HG02678 (cell line): ENCODE measurements at regions not wholly inside any gene's neighbourhood (a gene's known extent, or its start where the extent isn't known, plus 50 kb on each side); places are given as distances from the start of the nearest gene placed in this dataset.

Experiments
- ATAC-seq: cut with Tn5 transposase; IDR thresholded peaks from one replicate; pipeline ENCODE4 v1.9.1; 2021; ENCODE audit warnings: mild to moderate bottlenecking, moderate library complexity; ENCODE audit not compliant: unreplicated experiment

DNA sequence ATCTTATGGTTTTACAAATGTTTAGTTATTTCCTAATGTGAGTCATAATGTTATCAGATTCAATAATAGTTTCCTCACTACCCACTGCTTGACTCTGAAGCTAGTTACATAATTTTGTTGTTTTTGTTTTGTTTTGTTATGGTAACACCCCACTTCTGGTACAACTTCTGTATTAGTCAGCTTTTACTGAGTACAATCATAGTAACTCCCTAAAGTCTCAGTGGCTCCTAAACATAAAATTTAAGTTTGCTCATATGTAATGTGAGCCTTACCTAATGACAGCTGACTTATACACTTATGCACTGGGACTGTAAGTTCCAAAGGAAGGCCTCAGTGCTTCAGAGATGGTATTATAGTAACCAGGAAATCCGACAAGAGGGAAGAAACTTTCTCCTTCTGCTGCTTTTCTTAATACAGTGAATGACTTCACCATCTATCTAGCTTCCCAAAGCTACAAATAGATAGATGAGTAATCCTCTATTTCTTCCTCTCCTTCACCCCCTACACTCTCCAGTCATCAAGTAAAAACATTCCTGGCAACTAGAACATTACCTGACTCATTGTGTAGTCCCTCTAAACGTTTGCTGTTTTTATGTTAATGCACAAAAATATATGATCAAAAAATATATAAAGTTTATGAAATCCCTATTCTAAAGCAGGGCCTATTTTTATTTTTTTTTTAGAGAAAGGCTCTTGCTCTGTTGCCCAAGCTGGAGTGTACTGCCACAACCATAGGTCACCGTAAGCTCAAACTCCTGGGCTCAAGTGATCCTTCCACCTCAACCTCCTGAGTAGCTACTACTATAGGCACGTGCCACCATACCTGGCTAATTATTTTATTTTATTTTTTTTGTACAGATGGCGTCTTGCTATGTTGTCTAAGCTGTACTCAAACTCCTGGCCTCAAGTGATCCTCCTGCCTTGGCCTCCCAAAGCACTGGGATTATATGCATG, 563.0 kb downstream of the SOX6 start:
- no peak for ATAC-seq

DNA sequence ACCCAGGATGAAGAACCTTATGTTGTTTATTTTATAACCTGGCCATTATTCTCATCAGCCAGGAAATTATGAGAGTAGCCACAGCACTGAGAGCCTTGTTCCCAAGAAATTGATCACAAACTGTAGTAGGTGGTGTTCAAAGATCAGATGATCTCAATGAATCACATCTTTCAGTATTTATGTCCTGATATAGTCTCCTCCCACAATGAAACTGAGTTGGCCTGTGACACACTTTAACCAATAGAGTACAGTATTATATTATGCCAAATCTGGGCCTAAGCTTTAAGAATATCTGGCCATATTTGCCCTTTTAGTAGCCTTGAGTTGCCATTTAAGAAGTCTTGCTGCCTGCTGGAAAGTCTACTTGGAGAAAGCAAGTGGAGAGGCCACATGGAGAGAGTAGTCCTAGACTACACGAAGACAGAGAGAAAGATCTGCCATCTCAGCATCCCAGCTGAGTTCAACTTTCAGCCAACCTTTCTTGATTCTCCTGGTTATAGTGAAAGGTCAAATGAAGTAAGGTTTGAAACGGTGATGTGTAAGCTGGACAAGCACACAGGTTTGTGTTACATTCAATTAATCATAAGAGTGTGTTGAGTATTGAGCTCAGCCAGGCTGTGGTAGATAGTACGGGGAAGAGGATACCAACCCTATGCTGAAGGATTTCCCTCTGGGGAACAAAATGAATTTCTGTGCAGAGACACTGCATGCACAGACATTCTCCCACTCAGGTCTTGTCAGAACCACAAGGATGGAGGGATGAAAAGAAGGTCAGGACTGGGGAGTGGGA, 561.8 kb downstream of the SOX6 start:
- no peak for ATAC-seq

- no peak for ATAC-seq
Measured at GRCh38 chr11:15795378-15795777, 561.0 kb downstream of the SOX6 start.

DNA sequence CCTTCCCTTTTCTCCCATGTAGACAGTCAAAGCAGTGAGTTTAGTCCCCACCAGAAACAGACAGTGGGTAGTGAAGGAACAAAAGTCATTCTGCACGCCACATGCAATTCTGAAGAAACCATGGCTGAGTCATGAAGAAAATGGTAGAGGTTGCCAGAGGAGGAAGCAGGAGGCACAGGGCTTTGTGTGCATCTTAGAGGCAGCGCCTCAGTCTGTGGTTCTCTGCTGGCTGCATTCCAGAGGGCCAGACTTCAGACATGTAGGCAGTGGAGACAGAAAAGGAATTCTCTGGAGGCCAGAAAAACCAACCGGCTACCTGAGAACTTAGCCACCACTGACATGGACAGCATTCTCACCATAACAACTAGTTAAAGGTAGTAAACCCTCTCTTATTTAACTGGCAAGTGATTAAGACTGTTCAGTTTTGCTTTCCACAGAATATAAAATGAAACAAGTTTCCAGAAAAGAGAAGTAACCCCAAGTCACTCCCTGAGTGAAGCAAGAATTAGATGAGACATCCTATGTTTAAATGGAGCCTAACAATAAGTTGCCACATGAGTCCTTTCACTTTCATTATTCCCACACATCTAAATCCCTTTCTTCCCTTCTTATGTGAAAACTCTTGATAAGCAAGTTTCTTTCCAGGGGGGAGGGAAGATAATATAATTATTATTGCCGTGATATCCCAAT, 556.1 kb downstream of the SOX6 start:
- ATAC-seq = no peak

DNA sequence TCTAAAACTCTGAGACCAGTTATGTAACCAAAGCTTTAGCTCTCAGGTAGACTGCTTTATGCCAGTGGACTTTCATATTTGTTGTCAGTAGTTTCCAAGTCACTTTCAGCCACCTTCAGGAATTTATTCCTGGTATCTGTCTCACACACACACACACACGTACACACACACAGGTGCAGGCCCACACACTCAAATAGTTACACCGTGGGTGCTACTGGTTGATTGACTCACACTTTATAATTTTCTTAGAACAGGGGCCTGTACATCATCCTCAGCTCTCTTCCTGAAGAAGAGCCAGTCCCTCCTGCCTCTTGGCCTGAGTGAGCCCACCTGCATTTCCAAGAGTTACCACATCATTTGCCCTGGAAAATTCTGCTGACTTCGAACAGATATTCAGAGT, 555.2 kb downstream of the SOX6 start:
- ATAC-seq = no peak

DNA sequence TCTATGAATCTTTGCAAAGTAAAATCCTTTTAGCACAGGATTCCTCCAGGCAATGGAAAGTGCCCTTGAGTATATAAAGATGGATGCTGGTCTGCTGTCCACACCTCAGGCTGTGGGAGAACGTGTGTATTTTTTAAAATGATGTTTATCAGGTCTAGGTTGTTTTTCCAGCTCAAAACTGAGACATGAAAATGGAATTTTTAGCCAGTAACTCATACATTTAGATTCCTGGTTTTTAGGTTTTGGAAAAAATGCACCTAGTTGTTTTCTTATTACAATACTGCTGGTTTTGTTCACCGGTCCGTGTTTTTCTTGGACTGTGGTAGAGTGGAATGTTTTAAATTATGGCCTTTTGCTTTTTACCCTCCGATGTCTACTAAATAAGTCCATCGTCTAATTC, 554.7 kb downstream of the SOX6 start:
- no peak for ATAC-seq

GRCh38 chr11:15805726-15806125, 550.6 kb downstream of the SOX6 start:
- ATAC-seq = no peak

DNA sequence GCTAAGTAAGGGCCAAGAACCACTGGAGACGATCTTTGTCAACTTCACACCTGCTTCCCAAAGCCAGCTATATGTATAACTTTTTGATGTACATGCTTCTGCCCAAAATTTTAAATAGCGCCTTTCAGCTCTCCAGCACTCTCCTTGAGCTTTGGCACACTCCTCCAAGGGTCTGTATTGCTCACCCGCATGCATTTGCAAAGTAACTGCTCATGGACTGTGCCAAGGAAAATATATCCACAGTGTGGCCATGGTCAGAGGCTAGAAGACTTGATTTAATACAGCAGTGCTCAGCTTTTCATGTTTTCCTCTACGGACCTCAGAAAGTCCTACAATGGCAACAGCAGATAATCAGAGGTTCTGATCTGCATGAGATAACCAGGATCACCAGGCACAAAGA, 550.1 kb downstream of the SOX6 start:
- no peak for ATAC-seq

DNA sequence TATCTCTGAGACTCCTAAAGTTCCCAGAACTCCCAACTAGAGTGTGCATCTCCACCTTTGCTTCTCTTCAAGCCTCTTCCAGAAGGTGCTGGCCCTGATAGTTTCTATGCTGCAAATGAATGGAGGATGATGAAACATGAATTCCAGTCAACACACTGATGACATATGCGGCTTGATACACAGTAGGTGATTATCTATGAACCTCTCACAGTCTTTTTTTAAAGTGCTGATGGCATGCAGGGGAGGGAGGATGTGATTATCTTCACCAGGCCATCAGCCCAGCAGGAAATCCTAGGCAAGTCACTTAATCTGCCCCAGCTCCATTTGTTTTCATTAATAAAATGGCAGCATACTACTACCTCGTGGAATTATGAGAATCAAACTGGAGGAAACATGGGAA, 548.5 kb downstream of the SOX6 start:
- no peak for ATAC-seq

DNA sequence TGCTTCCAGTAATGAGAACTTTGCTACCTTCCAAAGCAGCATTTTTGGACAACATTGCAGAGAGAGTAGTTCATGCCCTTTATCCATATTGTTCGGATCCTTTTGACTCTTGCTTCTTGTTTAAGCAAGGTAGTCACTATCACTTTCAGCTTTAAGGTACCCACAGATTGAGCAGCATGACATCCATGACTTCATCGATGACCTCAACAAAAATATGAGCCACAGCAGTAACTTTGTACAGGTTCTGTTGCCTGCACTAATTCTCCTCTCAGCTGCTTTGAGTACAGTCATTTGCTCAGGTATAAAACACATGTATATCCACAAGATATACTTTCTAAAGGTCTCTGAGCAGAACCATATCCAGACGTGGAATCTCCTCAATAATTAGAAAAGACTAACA, 546.3 kb downstream of the SOX6 start:
- ATAC-seq = no peak

DNA sequence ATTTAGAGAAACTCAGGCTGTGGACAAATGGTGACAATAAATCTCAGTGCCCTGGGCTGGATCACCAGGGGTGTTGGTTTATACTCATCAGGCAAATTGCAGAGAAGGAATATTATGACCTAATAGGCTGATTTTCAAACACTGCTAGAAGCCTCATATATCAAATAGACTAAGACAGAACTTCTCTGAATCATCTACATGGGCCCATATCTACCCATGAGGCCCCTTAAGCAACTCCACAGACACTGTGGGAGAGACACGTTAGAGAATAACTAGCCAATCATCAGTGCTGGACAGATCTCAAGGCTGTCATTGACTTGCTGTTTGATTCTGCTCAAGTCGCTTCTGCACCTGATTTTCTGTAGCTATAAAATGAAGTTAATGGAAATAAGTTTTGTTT, 545.8 kb downstream of the SOX6 start:
- ATAC-seq = no peak

GRCh38 chr11:15815246-15816195, 540.8 kb downstream of the SOX6 start:
- ATAC-seq = no peak

GRCh38 chr11:15816260-15816871, 540.0 kb downstream of the SOX6 start:
- ATAC-seq = no peak

DNA sequence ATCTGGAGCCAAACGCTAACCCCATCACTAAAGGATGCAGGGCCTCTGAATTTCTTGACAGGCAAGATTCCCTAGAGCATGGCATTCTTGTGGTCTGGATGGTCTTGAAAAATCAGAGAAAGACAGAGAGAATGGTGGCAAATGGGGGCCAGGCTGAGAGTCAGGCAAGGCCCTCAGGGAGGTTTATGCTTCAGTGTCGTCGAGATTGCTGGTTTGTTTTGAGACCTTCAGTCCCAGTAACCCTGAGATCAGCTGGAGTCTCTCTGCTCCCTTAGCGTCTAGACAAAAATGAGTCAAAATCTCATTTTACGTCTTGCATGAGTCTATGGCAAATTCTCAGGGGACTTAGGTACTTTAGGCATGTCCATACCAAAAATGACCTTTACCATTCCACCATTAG, 539.3 kb downstream of the SOX6 start:
- no peak for ATAC-seq

DNA sequence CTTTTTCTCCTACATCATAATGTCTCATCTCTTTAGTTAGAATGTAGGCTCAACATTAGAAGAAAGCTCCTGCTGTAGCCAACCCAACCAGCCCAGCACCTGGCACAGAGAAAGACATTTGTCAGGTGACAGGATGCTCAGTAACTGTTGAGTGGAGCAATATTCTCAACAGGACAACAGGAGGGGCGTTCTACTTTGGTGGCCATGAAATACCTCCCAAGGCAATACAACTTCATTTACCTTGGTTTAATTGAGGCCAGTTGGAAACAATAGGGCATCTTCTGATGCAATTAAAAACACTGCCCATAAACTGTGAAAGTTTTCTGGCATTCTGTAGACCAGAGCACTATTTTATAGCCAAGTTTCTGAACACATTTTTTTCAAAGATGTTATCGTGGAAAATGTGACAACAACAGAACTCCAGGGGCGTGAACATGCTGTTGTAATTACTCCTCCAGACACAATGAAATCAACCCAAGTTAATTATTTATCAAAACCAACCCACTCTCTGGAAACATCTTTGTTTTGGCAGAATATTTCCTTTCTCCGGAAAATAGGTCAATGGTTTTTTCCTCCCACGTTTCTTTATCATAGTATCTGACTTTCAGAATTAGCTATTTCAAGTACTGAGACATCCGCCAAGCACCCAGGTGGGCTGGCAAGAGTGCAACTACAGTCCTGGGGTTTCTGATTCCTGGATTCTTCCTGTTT, 538.1 kb downstream of the SOX6 start:
- ATAC-seq = no peak

DNA sequence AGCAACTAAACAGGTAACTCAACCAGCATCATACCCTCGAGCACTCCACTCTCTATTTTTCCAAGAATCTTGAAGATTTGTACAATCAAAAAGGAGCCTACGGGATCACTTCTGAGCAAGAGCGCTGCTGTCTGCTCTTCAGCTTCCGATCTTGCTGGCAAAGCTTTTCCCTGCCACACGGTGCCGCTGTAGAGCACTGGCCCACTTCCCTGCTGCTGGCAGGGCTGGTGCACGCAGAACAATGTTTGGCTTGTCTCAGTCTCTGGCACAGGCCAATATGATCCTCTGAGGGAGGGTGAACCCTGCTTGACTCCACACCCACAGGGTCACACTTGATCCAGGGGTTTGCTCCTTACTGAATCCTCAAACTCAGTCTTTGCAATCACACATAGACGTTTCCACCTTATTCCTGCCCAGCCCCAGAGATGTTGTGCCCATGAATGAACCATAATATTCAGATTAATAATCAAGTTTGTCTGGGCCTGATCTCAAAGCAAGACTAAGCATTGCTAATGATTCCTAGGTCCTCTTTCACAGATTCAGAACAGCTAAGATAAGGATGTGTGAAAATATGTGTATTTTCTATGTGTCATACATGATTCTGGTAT, 536.6 kb downstream of the SOX6 start:
- ATAC-seq = peak; percentile 90

- ATAC-seq = no peak
Measured at GRCh38 chr11:15821451-15821850, 534.9 kb downstream of the SOX6 start.

DNA sequence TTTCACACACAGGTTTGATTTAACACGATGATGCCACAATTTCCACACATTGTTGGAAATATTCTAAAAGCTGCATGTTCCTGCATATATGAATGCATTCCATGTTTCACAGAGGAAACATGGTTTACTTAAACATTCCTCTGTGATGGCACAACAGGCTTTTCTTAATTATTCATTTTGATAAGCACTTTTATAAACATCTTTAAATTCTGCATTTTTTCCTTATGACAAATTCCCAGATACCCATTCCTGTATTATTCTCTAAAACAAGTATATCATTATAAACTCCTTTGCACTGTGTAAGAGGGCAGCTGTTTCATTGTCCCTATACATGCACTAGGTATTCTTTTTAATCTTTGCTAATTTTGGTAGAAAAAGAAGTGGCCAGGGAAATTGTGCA, 532.3 kb downstream of the SOX6 start:
- no peak for ATAC-seq
